ENCODE measurements at regions not wholly inside any gene's neighbourhood (a gene's known extent, or its start where the extent isn't known, plus 50 kb on each side); places are given as distances from the start of the nearest gene placed in this dataset.

GRCh38 chr12:126534942-126535341 is 1469.7 kb downstream of the AACS start:
- no peak for DNase-seq

- no peak for DNase-seq
Observed at GRCh38 chr12:126535971-126536370, 1470.7 kb downstream of the AACS start.

- no peak for DNase-seq
Observed at GRCh38 chr12:126537961-126538530, 1472.8 kb downstream of the AACS start.

GRCh38 chr12:126538888-126539287 is 1473.7 kb downstream of the AACS start:
- no peak for DNase-seq

- DNase-seq, result no peak
Observed at GRCh38 chr12:126545411-126545810, 1480.2 kb downstream of the AACS start.

GRCh38 chr12:126547905-126548304 is 1482.7 kb downstream of the AACS start:
- DNase-seq, result no peak

GRCh38 chr12:126551869-126552268 is 1486.6 kb downstream of the AACS start:
- DNase-seq, result no peak

- no peak for DNase-seq
Observed at GRCh38 chr12:126554625-126555024, 1489.4 kb downstream of the AACS start.

- DNase-seq, result no peak
Observed at GRCh38 chr12:126557659-126558058, 1492.4 kb downstream of the AACS start.

GRCh38 chr12:126558219-126558618 is 1493.0 kb downstream of the AACS start:
- no peak for DNase-seq

GRCh38 chr12:126558810-126559209 is 1493.6 kb downstream of the AACS start:
- no peak for DNase-seq

GRCh38 chr12:126567016-126567415 is 1501.8 kb downstream of the AACS start:
- DNase-seq, result no peak

GRCh38 chr12:126569706-126570105 is 1504.5 kb downstream of the AACS start:
- DNase-seq, result no peak

- DNase-seq, result no peak
Observed at GRCh38 chr12:126570566-126570965, 1505.3 kb downstream of the AACS start.

GRCh38 chr12:126572170-126572569 is 1506.9 kb downstream of the AACS start:
- DNase-seq, result no peak

- DNase-seq, result peak in 1 of 58 donors; percentile 6
Observed at GRCh38 chr12:126581655-126582054, 1516.4 kb downstream of the AACS start.

GRCh38 chr12:126582231-126582630 is 1517.0 kb downstream of the AACS start:
- no peak for DNase-seq

- peak in 4 of 58 donors; percentile 3 to 24 (median 14) for DNase-seq
Observed at GRCh38 chr12:126588586-126589249, 1523.5 kb downstream of the AACS start.

- DNase-seq, result no peak
Observed at GRCh38 chr12:126591533-126591932, 1526.3 kb downstream of the AACS start.

- no peak for DNase-seq
Observed at GRCh38 chr12:126601184-126602170, 1536.2 kb downstream of the AACS start.

- no peak for DNase-seq
Observed at GRCh38 chr12:126602612-126603011, 1537.4 kb downstream of the AACS start.

- no peak for DNase-seq
Observed at GRCh38 chr12:126607157-126607556, 1541.9 kb downstream of the AACS start.
